RWPE2 (cell line): ENCODE measurements at regions not wholly inside any gene's neighbourhood (a gene's known extent, or its start where the extent isn't known, plus 50 kb on each side); places are given as distances from the start of the nearest gene placed in this dataset.

Experiments
- ATAC-seq: fragments of 200-7000 bp; cut with Tn5 transposase; 3 replicates; pipeline ENCODE4 v1.9.1; 2021; ENCODE audit warnings: low read depth
- DNase-seq: peaks from one replicate; pipeline ENCODE4 v3.0.0-alpha.2; 2020; ENCODE audit warnings: low spot score
- H3K27ac ChIP-seq: fragments of 450-650 bp; 2 replicates; pipeline ENCODE4 v1.5.1; 2017; ENCODE audit warnings: mild to moderate bottlenecking; ENCODE audit not compliant: poor library complexity, severe bottlenecking
- H3K27me3 ChIP-seq: fragments of 250-450 bp; sonication (Bioruptor Pico); 2 replicates; pipeline ENCODE4 v1.5.1; 2021; ENCODE audit warnings: mild to moderate bottlenecking, moderate library complexity; ENCODE audit not compliant: insufficient read depth, poor library complexity, severe bottlenecking
- H3K36me3 ChIP-seq: fragments of 250-450 bp; sonication (Bioruptor Pico); 2 replicates; pipeline ENCODE4 v1.5.1; 2020; ENCODE audit warnings: low read depth, mild to moderate bottlenecking, moderate library complexity
- H3K4me1 ChIP-seq: fragments of 250-450 bp; sonication (Bioruptor Pico); 2 replicates; pipeline ENCODE4 v1.5.1; 2021; ENCODE audit warnings: mild to moderate bottlenecking, moderate library complexity; ENCODE audit not compliant: insufficient read depth, poor library complexity, severe bottlenecking
- H3K4me3 ChIP-seq: fragments of 250-450 bp; sonication (Bioruptor Pico); 2 replicates; pipeline ENCODE4 v1.5.1; 2021; ENCODE audit warnings: mild to moderate bottlenecking, moderate library complexity; ENCODE audit not compliant: severe bottlenecking
- H3K9me3 ChIP-seq: fragments of 250-450 bp; sonication (Bioruptor Pico); 2 replicates; pipeline ENCODE4 v1.5.1; 2021; ENCODE audit warnings: mild to moderate bottlenecking, moderate library complexity; ENCODE audit not compliant: severe bottlenecking
- TF ChIP-seq, protein P1 (sequence below): fragments of 450-650 bp; IDR thresholded peaks from one replicate; pipeline ENCODE4 v1.5.1; 2017; ENCODE audit warnings: mild to moderate bottlenecking, moderate library complexity; ENCODE audit not compliant: poor library complexity, severe bottlenecking

DNA sequence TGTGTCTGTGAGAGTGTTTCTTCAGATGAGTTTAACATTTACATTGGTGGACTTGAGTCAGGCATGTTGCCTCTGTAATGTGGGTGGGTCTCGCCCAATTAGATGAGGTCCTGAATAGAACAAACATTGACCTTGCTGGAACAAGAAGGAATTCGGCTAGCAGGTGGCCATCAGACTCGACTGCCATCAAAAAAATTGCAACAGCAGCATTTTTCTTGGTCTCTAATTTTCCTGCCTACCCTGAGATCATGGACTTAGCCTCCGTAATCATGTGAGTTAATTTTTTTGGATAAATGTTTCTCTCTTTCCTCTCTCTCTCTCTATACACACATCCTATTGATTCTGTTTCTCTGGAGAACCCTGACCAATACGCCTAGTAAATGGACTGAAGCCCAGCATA, 83.8 kb upstream of the ST6GAL2 start:
- DNase-seq (no peak), ATAC-seq (no peak)
- H3K4me1 ChIP-seq: no peaks in the 10 kb centered on the region
- H3K9me3 ChIP-seq: no peaks in the 10 kb centered on the region
- H3K4me3 ChIP-seq: no peak overlapping the region
- H3K27ac ChIP-seq: peak overlapping the region; percentile 52
- no peaks in the 10 kb centered on the region for H3K36me3 ChIP-seq
- no peaks in the 10 kb centered on the region for H3K27me3 ChIP-seq
- TF ChIP-seq, protein P1, sequence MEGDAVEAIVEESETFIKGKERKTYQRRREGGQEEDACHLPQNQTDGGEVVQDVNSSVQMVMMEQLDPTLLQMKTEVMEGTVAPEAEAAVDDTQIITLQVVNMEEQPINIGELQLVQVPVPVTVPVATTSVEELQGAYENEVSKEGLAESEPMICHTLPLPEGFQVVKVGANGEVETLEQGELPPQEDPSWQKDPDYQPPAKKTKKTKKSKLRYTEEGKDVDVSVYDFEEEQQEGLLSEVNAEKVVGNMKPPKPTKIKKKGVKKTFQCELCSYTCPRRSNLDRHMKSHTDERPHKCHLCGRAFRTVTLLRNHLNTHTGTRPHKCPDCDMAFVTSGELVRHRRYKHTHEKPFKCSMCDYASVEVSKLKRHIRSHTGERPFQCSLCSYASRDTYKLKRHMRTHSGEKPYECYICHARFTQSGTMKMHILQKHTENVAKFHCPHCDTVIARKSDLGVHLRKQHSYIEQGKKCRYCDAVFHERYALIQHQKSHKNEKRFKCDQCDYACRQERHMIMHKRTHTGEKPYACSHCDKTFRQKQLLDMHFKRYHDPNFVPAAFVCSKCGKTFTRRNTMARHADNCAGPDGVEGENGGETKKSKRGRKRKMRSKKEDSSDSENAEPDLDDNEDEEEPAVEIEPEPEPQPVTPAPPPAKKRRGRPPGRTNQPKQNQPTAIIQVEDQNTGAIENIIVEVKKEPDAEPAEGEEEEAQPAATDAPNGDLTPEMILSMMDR: no peak

DNA sequence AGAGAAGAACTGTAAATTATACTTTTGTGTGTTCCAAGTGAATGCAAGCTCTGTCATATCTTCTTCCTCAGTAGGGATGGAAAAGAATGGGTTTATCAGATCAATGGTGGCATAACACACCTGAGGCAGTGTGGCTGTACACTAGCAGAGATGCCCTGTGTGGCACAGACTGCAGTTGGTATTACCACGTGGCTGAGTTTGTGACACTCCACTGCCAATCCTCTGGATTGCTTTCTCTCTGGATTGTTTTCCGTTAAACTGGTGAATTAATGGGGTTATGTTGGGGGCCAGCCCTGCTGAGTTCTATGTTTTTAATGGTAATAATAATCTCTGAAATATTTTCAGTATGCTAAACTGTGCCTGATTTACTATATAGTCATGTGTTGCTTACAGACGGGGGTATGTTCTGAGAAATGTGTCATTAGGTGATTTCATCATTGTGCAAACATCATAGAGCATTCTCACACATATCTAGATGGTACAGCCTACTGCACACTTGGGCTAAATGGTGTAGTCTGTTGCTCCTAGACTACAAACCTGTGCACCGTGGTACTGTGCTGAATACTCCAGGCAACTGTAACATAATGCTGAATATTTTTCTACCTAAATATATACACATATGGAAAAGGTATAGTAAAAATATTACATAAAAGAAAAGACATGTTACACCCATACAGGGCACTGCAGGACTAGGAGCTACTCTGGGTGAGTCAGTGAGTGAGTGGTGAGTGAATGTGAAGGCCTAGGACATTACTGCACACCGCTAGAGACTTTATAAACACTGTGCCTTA, 84.7 kb upstream of the ST6GAL2 start:
- TF ChIP-seq, protein P1: no peak
- Histone ChIP-seq H3K4me1 (no peaks in the 10 kb centered on the region), H3K4me3 (no peak overlapping the region), H3K9me3 (no peaks in the 10 kb centered on the region), H3K27me3 (no peaks in the 10 kb centered on the region), H3K36me3 (no peaks in the 10 kb centered on the region), H3K27ac (peak overlapping the region; percentile 52)
- DNase-seq: no peak
- ATAC-seq: peak; percentile 93

DNA sequence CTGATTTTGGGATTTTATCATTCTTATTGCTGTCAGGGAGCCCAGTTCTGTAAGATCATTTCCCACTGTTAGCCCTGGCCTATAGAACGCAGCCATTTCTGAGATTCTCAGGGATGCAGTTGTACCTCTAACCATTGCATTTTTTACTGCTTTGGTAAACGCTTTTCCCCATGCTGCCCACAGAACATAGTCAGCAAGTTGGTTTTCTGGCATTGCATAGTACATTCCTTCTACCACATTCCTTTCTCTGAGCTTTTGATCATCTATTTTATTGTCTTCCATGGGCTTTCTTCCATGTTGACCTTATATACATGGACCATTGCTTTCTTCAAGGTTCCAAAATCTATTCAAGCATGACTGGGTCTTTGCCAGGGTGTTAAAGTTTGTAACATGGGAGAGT, 86.8 kb upstream of the ST6GAL2 start:
- H3K4me1 ChIP-seq: no peaks in the 10 kb centered on the region
- H3K36me3 ChIP-seq: no peaks in the 10 kb centered on the region
- TF ChIP-seq, protein P1: no peak
- no peak for ATAC-seq
- H3K27ac ChIP-seq: no peak overlapping the region
- DNase-seq: no peak
- H3K27me3 ChIP-seq: no peaks in the 10 kb centered on the region
- no peak overlapping the region for H3K4me3 ChIP-seq
- no peaks in the 10 kb centered on the region for H3K9me3 ChIP-seq

DNA sequence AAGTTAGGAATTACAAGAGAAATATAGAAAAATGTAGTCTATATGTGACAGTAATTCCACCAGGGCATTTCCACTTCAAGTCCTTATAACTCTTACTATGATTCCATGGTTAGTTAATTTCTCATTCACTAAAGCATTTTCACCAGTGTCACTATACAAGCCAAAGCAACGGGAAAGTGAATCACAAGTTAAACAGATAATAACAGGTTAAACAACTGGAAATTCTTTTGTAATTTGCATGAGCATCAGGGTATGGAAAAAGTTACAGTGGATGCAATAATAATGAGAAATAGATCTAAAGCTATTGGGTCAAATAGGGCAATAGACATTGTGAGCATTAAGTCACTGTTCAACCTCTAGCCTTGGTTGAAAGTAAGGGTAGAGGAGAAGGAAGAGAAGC, 88.9 kb upstream of the ST6GAL2 start:
- Histone ChIP-seq H3K4me1 (no peaks in the 10 kb centered on the region), H3K4me3 (no peak overlapping the region), H3K27me3 (no peaks in the 10 kb centered on the region), H3K36me3 (no peaks in the 10 kb centered on the region), H3K27ac (no peak overlapping the region), H3K9me3 (no peaks in the 10 kb centered on the region)
- DNase-seq (no peak), ATAC-seq (no peak)
- TF ChIP-seq, protein P1: no peak

DNA sequence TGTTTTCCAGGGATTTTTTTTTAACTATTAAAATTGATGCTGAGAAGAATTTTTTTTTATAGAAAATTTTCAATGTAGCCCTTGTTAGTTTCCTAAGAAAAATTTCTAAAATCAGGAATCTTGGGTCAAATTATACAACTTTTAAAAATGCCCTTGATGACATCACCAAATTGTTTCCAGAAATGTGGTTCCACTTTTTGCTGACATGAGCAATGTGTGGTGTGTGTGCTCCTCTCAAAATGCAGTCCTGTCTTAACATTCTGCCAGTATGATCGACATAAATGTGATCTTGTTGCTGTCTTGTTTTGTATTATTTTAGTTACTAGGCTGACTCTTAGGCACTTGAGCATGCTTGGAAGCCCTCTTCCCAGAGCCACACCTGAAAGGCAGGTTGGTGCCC, 89.7 kb upstream of the ST6GAL2 start:
- no peaks in the 10 kb centered on the region for H3K9me3 ChIP-seq
- H3K4me3 ChIP-seq: no peak overlapping the region
- TF ChIP-seq, protein P1: no peak
- H3K27me3 ChIP-seq: no peaks in the 10 kb centered on the region
- no peak overlapping the region for H3K27ac ChIP-seq
- DNase-seq (no peak), ATAC-seq (no peak)
- H3K4me1 ChIP-seq: no peaks in the 10 kb centered on the region
- no peaks in the 10 kb centered on the region for H3K36me3 ChIP-seq
